Activated T-cell treated with anti-CD3 and anti-CD28 coated beads, Interleukin-2, amount 50 U/mL, for 72 hours (primary cell): ENCODE measurements at regions not wholly inside any gene's neighbourhood (a gene's known extent, or its start where the extent isn't known, plus 50 kb on each side); places are given as distances from the start of the nearest gene placed in this dataset.

Source experiments
- ATAC-seq, 2 donors: fragments of 150-1000 bp; cut with Tn5 transposase; replicated peaks in 1 of 2; 2 replicates each; pipeline ENCODE4 v1.10.0; 2021; ENCODE audit warnings: moderate library complexity in 2 of 2, mild to moderate bottlenecking in 1 of 2
- DNase-seq, 2 donors: peaks; one replicate each; pipeline ENCODE4 v3.0.0; 2021 to 2022; ENCODE audit warnings: mixed read lengths in 1 of 2
- H3K27ac Mint-ChIP-seq: one replicate; pipeline ENCODE4 v1.8.0; 2022; ENCODE audit warnings: mild to moderate bottlenecking, moderate library complexity, mixed read lengths
- H3K27me3 Mint-ChIP-seq: one replicate; pipeline ENCODE4 v1.8.0; 2022; ENCODE audit warnings: low read depth, mixed read lengths
- H3K36me3 Mint-ChIP-seq, 2 donors: one replicate each; pipeline ENCODE4 v1.8.0; 2022; ENCODE audit warnings: mixed read lengths in 2 of 2, mild to moderate bottlenecking in 1 of 2; ENCODE audit not compliant: insufficient read depth in 2 of 2
- H3K4me1 Mint-ChIP-seq: one replicate; pipeline ENCODE4 v1.8.0; 2022; ENCODE audit warnings: low read depth, mixed read lengths
- H3K4me3 Mint-ChIP-seq, 2 donors: one replicate each; pipeline ENCODE4 v1.8.0; 2022; ENCODE audit warnings: mild to moderate bottlenecking in 2 of 2, mixed read lengths in 2 of 2, moderate library complexity in 2 of 2
- H3K9me3 Mint-ChIP-seq, 2 donors: one replicate each; pipeline ENCODE4 v1.8.0; 2022; ENCODE audit warnings: mixed read lengths in 2 of 2

GRCh38 chr5:31090467-31090866 lies 103.0 kb upstream of the CDH6 start:
- H3K27ac Mint-ChIP-seq = no peak overlapping the region
- no peaks in the 10 kb centered on the region for H3K27me3 Mint-ChIP-seq
- H3K36me3 Mint-ChIP-seq = no peaks in the 10 kb centered on the region
- no peaks in the 10 kb centered on the region for H3K4me1 Mint-ChIP-seq
- ATAC-seq = no peak
- no peak overlapping the region for H3K4me3 Mint-ChIP-seq
- no peak for DNase-seq
- peaks cover 7 to 9% of the 10 kb centered on the region in 2 donors for H3K9me3 Mint-ChIP-seq

- peaks cover 6 to 12% of the 10 kb centered on the region in 2 donors for H3K9me3 Mint-ChIP-seq
- no peaks in the 10 kb centered on the region for H3K27me3 Mint-ChIP-seq
- H3K36me3 Mint-ChIP-seq = no peaks in the 10 kb centered on the region
- H3K4me1 Mint-ChIP-seq = no peaks in the 10 kb centered on the region
- ATAC-seq = no peak
- no peak for DNase-seq
- no peak overlapping the region for H3K27ac Mint-ChIP-seq
- no peak overlapping the region for H3K4me3 Mint-ChIP-seq
These were observed 106.6 kb upstream of the CDH6 start for GRCh38 chr5:31086839-31087415.

GRCh38 chr5:31084871-31085270 lies 108.6 kb upstream of the CDH6 start:
- DNase-seq (no peak), ATAC-seq (no peak)
- Mint-ChIP-seq H3K4me1 (no peaks in the 10 kb centered on the region), H3K27ac (no peak overlapping the region), H3K9me3 (peaks cover 5 to 9% of the 10 kb centered on the region in 2 donors), H3K36me3 (no peaks in the 10 kb centered on the region), H3K27me3 (no peaks in the 10 kb centered on the region), H3K4me3 (no peak overlapping the region)

GRCh38 chr5:31083364-31083763 lies 110.1 kb upstream of the CDH6 start:
- H3K9me3 Mint-ChIP-seq = peaks cover 5 to 6% of the 10 kb centered on the region in 2 donors
- H3K27me3 Mint-ChIP-seq = no peaks in the 10 kb centered on the region
- ATAC-seq (no peak), DNase-seq (no peak)
- H3K4me3 Mint-ChIP-seq = no peak overlapping the region
- H3K27ac Mint-ChIP-seq = no peak overlapping the region
- no peaks in the 10 kb centered on the region for H3K36me3 Mint-ChIP-seq
- H3K4me1 Mint-ChIP-seq = no peaks in the 10 kb centered on the region

- no peaks in the 10 kb centered on the region for H3K4me1 Mint-ChIP-seq
- ATAC-seq = no peak
- no peaks in the 10 kb centered on the region for H3K27me3 Mint-ChIP-seq
- no peak for DNase-seq
- no peak overlapping the region for H3K4me3 Mint-ChIP-seq
- no peak overlapping the region for H3K27ac Mint-ChIP-seq
- H3K36me3 Mint-ChIP-seq = no peaks in the 10 kb centered on the region
- H3K9me3 Mint-ChIP-seq = peaks cover 4 to 7% of the 10 kb centered on the region in 2 donors
These were observed 113.8 kb upstream of the CDH6 start for GRCh38 chr5:31079668-31080067.

- H3K4me3 Mint-ChIP-seq = no peak overlapping the region
- H3K9me3 Mint-ChIP-seq = peaks cover 3 to 7% of the 10 kb centered on the region in 2 donors
- DNase-seq = no peak
- no peak overlapping the region for H3K27ac Mint-ChIP-seq
- no peaks in the 10 kb centered on the region for H3K4me1 Mint-ChIP-seq
- H3K27me3 Mint-ChIP-seq = no peaks in the 10 kb centered on the region
- ATAC-seq = no peak
- H3K36me3 Mint-ChIP-seq = no peaks in the 10 kb centered on the region
These were observed 114.5 kb upstream of the CDH6 start for GRCh38 chr5:31078956-31079355.

- Mint-ChIP-seq H3K27ac (no peak overlapping the region), H3K27me3 (no peaks in the 10 kb centered on the region), H3K4me3 (no peak overlapping the region), H3K36me3 (no peaks in the 10 kb centered on the region), H3K9me3 (peaks cover 3 to 5% of the 10 kb centered on the region in 2 donors), H3K4me1 (no peaks in the 10 kb centered on the region)
- ATAC-seq (no peak), DNase-seq (no peak)
These were observed 117.5 kb upstream of the CDH6 start for GRCh38 chr5:31075981-31076380.

GRCh38 chr5:31068287-31068686 lies 125.2 kb upstream of the CDH6 start:
- ATAC-seq = no peak
- no peaks in the 10 kb centered on the region for H3K36me3 Mint-ChIP-seq
- no peak overlapping the region for H3K4me3 Mint-ChIP-seq
- H3K27me3 Mint-ChIP-seq = no peaks in the 10 kb centered on the region
- no peak for DNase-seq
- no peaks in the 10 kb centered on the region for H3K4me1 Mint-ChIP-seq
- H3K27ac Mint-ChIP-seq = no peak overlapping the region
- peaks cover 0 to 4% of the 10 kb centered on the region in 2 donors for H3K9me3 Mint-ChIP-seq

GRCh38 chr5:31066655-31067328 lies 126.7 kb upstream of the CDH6 start:
- Mint-ChIP-seq H3K27me3 (no peaks in the 10 kb centered on the region), H3K36me3 (no peaks in the 10 kb centered on the region), H3K9me3 (peaks cover 0 to 4% of the 10 kb centered on the region in 2 donors), H3K4me3 (no peak overlapping the region), H3K27ac (no peak overlapping the region), H3K4me1 (no peaks in the 10 kb centered on the region)
- no peak for ATAC-seq
- no peak for DNase-seq

GRCh38 chr5:31064215-31064614 lies 129.3 kb upstream of the CDH6 start:
- ATAC-seq (no peak), DNase-seq (no peak)
- Mint-ChIP-seq H3K27ac (no peak overlapping the region), H3K9me3 (peaks cover 0 to 4% of the 10 kb centered on the region in 2 donors), H3K4me3 (no peak overlapping the region), H3K4me1 (no peaks in the 10 kb centered on the region), H3K27me3 (no peaks in the 10 kb centered on the region), H3K36me3 (no peaks in the 10 kb centered on the region)

- no peaks in the 10 kb centered on the region for H3K27me3 Mint-ChIP-seq
These were observed 130.4 kb upstream of the CDH6 start for GRCh38 chr5:31062902-31063580.

GRCh38 chr5:31059889-31060288 lies 133.6 kb upstream of the CDH6 start:
- peaks cover 0 to 6% of the 10 kb centered on the region in 2 donors for H3K9me3 Mint-ChIP-seq
- no peaks in the 10 kb centered on the region for H3K4me1 Mint-ChIP-seq

More at GRCh38 chr5:31062902-31063580, 130.4 kb upstream of the CDH6 start:
- Mint-ChIP-seq H3K9me3 (peaks cover 0 to 6% of the 10 kb centered on the region in 2 donors), H3K4me1 (no peaks in the 10 kb centered on the region), H3K4me3 (no peak overlapping the region), H3K27ac (no peak overlapping the region), H3K36me3 (no peaks in the 10 kb centered on the region)
- ATAC-seq (no peak), DNase-seq (no peak)

GRCh38 chr5:31054453-31054852 lies 139.0 kb upstream of the CDH6 start:
- Mint-ChIP-seq H3K27me3 (no peaks in the 10 kb centered on the region), H3K27ac (no peak overlapping the region), H3K4me1 (no peaks in the 10 kb centered on the region), H3K4me3 (no peak overlapping the region), H3K36me3 (no peaks in the 10 kb centered on the region), H3K9me3 (peaks cover 0 to 13% of the 10 kb centered on the region in 2 donors)
- ATAC-seq = no peak
- DNase-seq = no peak

More at GRCh38 chr5:31059889-31060288, 133.6 kb upstream of the CDH6 start:
- no peak for ATAC-seq
- DNase-seq = no peak
- H3K27ac Mint-ChIP-seq = no peak overlapping the region
- no peak overlapping the region for H3K4me3 Mint-ChIP-seq
- no peaks in the 10 kb centered on the region for H3K36me3 Mint-ChIP-seq
- H3K27me3 Mint-ChIP-seq = no peaks in the 10 kb centered on the region
